ENCODE measurements at regions not wholly inside any gene's neighbourhood (a gene's known extent, or its start where the extent isn't known, plus 50 kb on each side); places are given as distances from the start of the nearest gene placed in this dataset.
"Not testable (repeated sequence)": the region's sequence is repeated elsewhere in the genome, so short reads cannot be mapped to it uniquely, and the experiment has no call there.

GRCh38 chr11:97461044-97461880 lies 1071.4 kb downstream of the JRKL start:
- DNase-seq: no peak

- no peak for DNase-seq
Measured at GRCh38 chr11:97461934-97462333, 1072.1 kb downstream of the JRKL start.

- DNase-seq: no peak
Measured at GRCh38 chr11:97463891-97464290, 1074.1 kb downstream of the JRKL start.

GRCh38 chr11:97471480-97471879 lies 1081.7 kb downstream of the JRKL start:
- no peak for DNase-seq

- DNase-seq: no peak
Measured at GRCh38 chr11:97487387-97487786, 1097.6 kb downstream of the JRKL start.

- no peak for DNase-seq
Measured at GRCh38 chr11:97498891-97499290, 1109.1 kb downstream of the JRKL start.

GRCh38 chr11:97502201-97502600 lies 1112.4 kb downstream of the JRKL start:
- DNase-seq: no peak

GRCh38 chr11:97506076-97506759 lies 1116.4 kb downstream of the JRKL start:
- no peak for DNase-seq

- DNase-seq: no peak
Measured at GRCh38 chr11:97514446-97514845, 1124.6 kb downstream of the JRKL start.

GRCh38 chr11:97516688-97517087 lies 1126.9 kb downstream of the JRKL start:
- DNase-seq: no peak

GRCh38 chr11:97525273-97525672 lies 1135.5 kb downstream of the JRKL start:
- DNase-seq: no peak

GRCh38 chr11:97537407-97538150 lies 1147.8 kb downstream of the JRKL start:
- DNase-seq: no peak

GRCh38 chr11:97544431-97544830 lies 1154.6 kb downstream of the JRKL start:
- no peak for DNase-seq

GRCh38 chr11:97548280-97548679 lies 1158.5 kb downstream of the JRKL start:
- no peak for DNase-seq

GRCh38 chr11:97557399-97557798 lies 1167.6 kb downstream of the JRKL start:
- no peak for DNase-seq

GRCh38 chr11:97567801-97568200 lies 1178.0 kb downstream of the JRKL start:
- DNase-seq: no peak

- no peak for DNase-seq
Measured at GRCh38 chr11:97570636-97571035, 1180.8 kb downstream of the JRKL start.

- not testable (repeated sequence) for DNase-seq
Measured at GRCh38 chr11:97573771-97574170, 1184.0 kb downstream of the JRKL start.

- DNase-seq: no peak
Measured at GRCh38 chr11:97574976-97575665, 1185.3 kb downstream of the JRKL start.

- no peak for DNase-seq
Measured at GRCh38 chr11:97607291-97608000, 1217.6 kb downstream of the JRKL start.

GRCh38 chr11:97610000-97610399 lies 1220.2 kb downstream of the JRKL start:
- no peak for DNase-seq

GRCh38 chr11:97610854-97611253 lies 1221.0 kb downstream of the JRKL start:
- no peak for DNase-seq

Measured in CD4-positive, alpha-beta T cell treated with Interleukin-4 for 1 hour (primary cell).